ENCODE measurements at regions not wholly inside any gene's neighbourhood (a gene's known extent, or its start where the extent isn't known, plus 50 kb on each side); places are given as distances from the start of the nearest gene placed in this dataset.

DNA sequence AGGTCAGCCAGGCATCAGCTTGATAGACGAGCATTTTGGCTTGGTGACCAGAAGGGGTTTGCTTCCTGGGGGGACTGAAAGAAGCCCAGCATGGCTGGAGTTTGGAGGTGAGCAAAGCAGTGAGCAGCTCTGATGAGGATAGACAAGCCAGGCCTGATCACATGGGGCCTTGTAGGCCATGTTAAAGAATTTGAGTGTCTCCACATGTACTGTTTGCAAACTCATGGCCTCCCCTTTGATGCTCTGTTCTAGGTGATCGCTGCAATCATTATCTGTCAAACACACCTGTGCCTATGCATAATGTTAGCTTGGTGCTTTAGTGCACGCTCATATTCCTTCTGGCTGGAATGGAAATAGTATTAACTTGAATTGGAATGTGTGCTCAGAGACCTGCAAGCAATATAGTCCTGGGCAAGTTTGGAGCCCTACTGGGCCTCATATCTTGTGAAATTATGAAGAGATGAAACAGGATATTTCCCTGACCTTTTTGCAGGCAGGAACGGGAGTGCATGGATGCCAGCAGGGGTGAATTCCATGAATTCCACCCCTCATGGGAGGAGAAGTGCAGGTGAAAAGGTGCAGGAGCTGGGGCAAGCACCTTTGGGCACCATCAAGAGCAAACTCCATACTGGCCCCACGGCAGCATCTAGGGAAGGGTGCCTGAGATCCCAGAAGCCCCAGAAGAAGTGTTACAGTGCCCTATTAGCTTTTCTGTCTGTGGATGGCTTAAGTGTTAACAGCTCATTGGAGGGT, 480.5 kb downstream of the EPM2A start:
- DNase-seq (ENCODE audit: low spot score in 2 of 2, unreplicated experiment in 2 of 2): no peak
- Mint-ChIP-seq H3K27ac (no peak overlapping the region), H3K9me3 (no peaks in the 10 kb centered on the region), H3K27me3 (ENCODE audit: low read depth) (peaks cover 7% of the 10 kb centered on the region), H3K4me3 (no peak overlapping the region), H3K4me1 (no peaks in the 10 kb centered on the region), H3K36me3 (no peaks in the 10 kb centered on the region)
- TF ChIP-seq, protein P1, sequence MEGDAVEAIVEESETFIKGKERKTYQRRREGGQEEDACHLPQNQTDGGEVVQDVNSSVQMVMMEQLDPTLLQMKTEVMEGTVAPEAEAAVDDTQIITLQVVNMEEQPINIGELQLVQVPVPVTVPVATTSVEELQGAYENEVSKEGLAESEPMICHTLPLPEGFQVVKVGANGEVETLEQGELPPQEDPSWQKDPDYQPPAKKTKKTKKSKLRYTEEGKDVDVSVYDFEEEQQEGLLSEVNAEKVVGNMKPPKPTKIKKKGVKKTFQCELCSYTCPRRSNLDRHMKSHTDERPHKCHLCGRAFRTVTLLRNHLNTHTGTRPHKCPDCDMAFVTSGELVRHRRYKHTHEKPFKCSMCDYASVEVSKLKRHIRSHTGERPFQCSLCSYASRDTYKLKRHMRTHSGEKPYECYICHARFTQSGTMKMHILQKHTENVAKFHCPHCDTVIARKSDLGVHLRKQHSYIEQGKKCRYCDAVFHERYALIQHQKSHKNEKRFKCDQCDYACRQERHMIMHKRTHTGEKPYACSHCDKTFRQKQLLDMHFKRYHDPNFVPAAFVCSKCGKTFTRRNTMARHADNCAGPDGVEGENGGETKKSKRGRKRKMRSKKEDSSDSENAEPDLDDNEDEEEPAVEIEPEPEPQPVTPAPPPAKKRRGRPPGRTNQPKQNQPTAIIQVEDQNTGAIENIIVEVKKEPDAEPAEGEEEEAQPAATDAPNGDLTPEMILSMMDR (IDR thresholded peaks at IDR 0.05; ENCODE audit: unreplicated experiment): no peak

DNA sequence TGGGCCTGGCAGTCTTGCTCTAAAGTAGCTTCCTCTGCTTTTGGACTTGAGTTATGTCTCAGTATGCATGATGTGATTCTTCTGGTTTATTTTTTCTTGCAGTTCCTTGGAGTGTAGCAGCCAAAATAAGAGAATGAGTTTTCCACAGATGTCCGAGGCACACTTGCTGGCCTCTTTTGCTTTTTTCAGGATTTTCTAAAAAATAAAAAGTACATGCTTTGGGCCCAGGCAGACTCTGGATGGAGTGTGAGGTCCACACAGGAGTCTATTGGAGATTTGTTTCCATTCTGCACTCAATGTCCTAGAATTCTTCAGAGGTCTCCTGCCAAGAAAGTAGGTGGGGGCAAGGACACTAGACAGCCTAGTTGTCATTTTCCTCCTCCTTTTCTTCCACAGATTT, 477.6 kb downstream of the EPM2A start:
- no peak overlapping the region for H3K27ac Mint-ChIP-seq
- H3K4me3 Mint-ChIP-seq: no peak overlapping the region
- DNase-seq (ENCODE audit: low spot score in 2 of 2, unreplicated experiment in 2 of 2): no peak
- peaks cover 12% of the 10 kb centered on the region for H3K27me3 Mint-ChIP-seq (ENCODE audit: low read depth)
- TF ChIP-seq, protein P1 (IDR thresholded peaks at IDR 0.05; ENCODE audit: unreplicated experiment): no peak
- no peaks in the 10 kb centered on the region for H3K9me3 Mint-ChIP-seq
- peaks cover 10% of the 10 kb centered on the region for H3K4me1 Mint-ChIP-seq
- H3K36me3 Mint-ChIP-seq: no peaks in the 10 kb centered on the region

GRCh38 chr6:145258122-145258521, 477.2 kb downstream of the EPM2A start:
- Mint-ChIP-seq H3K27me3 (ENCODE audit: low read depth) (peaks cover 12% of the 10 kb centered on the region), H3K9me3 (no peaks in the 10 kb centered on the region), H3K4me3 (no peak overlapping the region), H3K4me1 (peaks cover 12% of the 10 kb centered on the region), H3K27ac (no peak overlapping the region), H3K36me3 (no peaks in the 10 kb centered on the region)
- TF ChIP-seq, protein P1 (IDR thresholded peaks at IDR 0.05; ENCODE audit: unreplicated experiment): no peak
- DNase-seq (ENCODE audit: low spot score in 2 of 2, unreplicated experiment in 2 of 2): no peak

GRCh38 chr6:145260484-145261175, 474.7 kb downstream of the EPM2A start:
- Mint-ChIP-seq H3K27me3 (ENCODE audit: low read depth) (peaks cover 17% of the 10 kb centered on the region), H3K4me1 (peaks cover 15% of the 10 kb centered on the region), H3K9me3 (no peaks in the 10 kb centered on the region), H3K36me3 (no peaks in the 10 kb centered on the region), H3K4me3 (no peak overlapping the region), H3K27ac (no peak overlapping the region)
- TF ChIP-seq, protein P1 (IDR thresholded peaks at IDR 0.05; ENCODE audit: unreplicated experiment): no peak
- DNase-seq (ENCODE audit: low spot score in 2 of 2, unreplicated experiment in 2 of 2): no peak

DNA sequence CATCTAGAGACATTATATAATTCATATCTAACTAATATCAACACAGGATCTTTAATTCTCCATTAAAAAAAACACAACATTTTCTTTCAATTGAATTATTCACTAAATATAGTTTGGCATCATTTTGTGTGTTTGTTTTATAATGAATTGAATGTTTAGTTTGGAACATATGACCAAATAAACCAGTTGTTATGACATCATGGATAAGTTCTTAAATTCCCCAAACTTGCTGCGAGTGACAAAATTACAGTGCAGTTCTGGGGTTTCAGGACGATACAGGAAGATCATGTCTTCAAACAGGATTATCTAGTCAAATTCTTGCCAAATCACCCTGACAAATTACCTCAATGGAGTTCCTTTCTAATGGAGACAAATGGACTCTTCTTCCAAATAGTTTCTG, 473.6 kb downstream of the EPM2A start:
- Mint-ChIP-seq H3K27ac (no peak overlapping the region), H3K9me3 (no peaks in the 10 kb centered on the region), H3K27me3 (ENCODE audit: low read depth) (peaks cover 20% of the 10 kb centered on the region), H3K4me1 (peaks cover 15% of the 10 kb centered on the region), H3K4me3 (no peak overlapping the region), H3K36me3 (no peaks in the 10 kb centered on the region)
- TF ChIP-seq, protein P1 (IDR thresholded peaks at IDR 0.05; ENCODE audit: unreplicated experiment): no peak
- DNase-seq (ENCODE audit: low spot score in 2 of 2, unreplicated experiment in 2 of 2): no peak
